ENCODE measurements at regions not wholly inside any gene's neighbourhood (a gene's known extent, or its start where the extent isn't known, plus 50 kb on each side); places are given as distances from the start of the nearest gene placed in this dataset.
A peak's percentile ranks its signal among the peaks of the same experiment; 100 is the strongest.

DNA sequence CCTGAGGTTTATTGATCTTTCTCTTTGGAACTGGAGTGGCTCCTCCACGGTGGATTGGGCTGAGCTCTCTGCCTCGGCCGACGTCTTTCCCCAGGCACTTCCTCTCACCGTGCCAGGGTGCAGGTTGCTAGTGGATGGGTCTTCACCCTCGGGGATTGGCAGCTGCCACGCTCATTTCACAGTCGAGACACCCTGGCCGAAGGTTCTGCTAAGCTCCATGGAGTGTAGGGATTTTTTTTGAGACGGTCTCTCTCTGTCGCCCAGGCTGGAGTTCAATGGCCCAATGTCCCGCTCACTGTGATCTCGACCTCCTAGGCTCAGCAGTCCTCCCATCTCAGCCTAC is 280.8 kb downstream of the SEC14L1 start:
- intact Hi-C loops (cut with micrococcal nuclease) = loop anchor here (2.0 kb wide), 3 partner anchors 15 to 39 kb away; no protein-coding TSS in a partner anchor
- Mint-ChIP-seq H3K9me3 (no peaks in the 10 kb centered on the region), H3K27me3 (no peaks in the 10 kb centered on the region), H3K4me3 (peak overlapping the region; percentile 79 to 88 (median 85)), H3K27ac (peak overlapping the region; percentile 82 to 97 (median 94)), H3K4me1 (peaks cover 23 to 73% (median 62%) of the 10 kb centered on the region in 7 donors), H3K36me3 (peaks cover 0 to 9% (median 0%) of the 10 kb centered on the region in 5 donors)
- peak; percentile 21 for ATAC-seq
- ChIA-PET POLR2A (interaction anchor here (0.8 to 66.9 kb wide), 11 partner anchors 3 to 537 kb away, joined by 3 to 3353 read pairs (median 4); partner anchors contain the start of gene TNRC6C), CTCF (interaction anchor here (0.8 to 3.6 kb wide), 9 partner anchors 9 to 89 kb away, joined by 3 to 24 read pairs (median 4); no protein-coding TSS in a partner anchor)
- DNase-seq = peak in 1 of 9 donors; percentile 43
- H3K4me3 ChIP-seq (ENCODE audit: low read length) = peak overlapping the region; percentile 53
- no peaks in the 10 kb centered on the region for H3K9me3 ChIP-seq (ENCODE audit: control insufficient read depth in 2 of 3, low read length in 3 of 3)
- no peaks in the 10 kb centered on the region for H3K27me3 ChIP-seq (ENCODE audit: control insufficient read depth in 2 of 2, insufficient read depth in 2 of 2, low read length in 2 of 2)
- peaks cover 0 to 14% (median 0%) of the 10 kb centered on the region in 3 experiments for H3K36me3 ChIP-seq (ENCODE audit: control insufficient read depth in 2 of 3, insufficient read depth in 3 of 3, low read length in 3 of 3)
- H3K27ac ChIP-seq (ENCODE audit: low read depth, low read length) = peak overlapping the region; percentile 53
- peaks cover 44 to 57% of the 10 kb centered on the region in 2 donors for H3K4me1 ChIP-seq (ENCODE audit: control insufficient read depth in 2 of 2, insufficient read depth in 2 of 2, low read length in 2 of 2)

DNA sequence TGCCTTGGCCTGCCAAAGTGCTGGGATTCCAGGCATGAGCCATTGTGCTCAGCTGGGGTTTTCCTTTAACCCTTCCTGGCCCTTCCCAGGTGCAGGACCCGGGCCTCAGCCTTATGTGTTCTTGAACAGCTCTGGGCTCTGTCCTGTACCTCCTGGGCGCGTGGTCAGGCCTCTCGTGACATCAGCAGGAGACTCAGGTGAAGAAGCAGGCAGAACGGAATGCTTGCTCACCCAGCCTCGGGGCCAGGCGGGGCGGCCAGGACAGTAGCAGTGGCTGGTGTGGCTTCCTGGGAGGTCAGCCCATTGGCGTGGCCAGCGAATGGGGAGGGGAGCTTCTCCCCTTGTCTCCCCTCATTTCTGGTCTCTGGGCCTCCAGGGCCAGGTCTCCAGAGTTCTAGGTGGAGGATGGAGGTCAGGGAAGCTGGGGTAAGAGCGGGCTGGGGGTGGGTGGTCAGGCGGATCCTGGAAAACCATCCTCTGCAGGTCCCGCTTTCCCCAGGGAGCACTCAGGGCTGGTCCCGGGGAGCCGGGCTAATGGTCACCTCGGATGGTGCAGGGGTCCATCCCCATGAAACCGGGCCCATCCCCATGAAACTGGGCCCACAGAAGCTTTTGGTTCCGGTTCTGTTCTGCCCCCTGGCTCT is 281.5 kb downstream of the SEC14L1 start:
- ChIA-PET POLR2A (interaction anchor here (1.0 to 66.9 kb wide), 8 partner anchors 3 to 536 kb away, joined by 3 to 3353 read pairs (median 51); partner anchors contain the start of gene TNRC6C), CTCF (interaction anchor here (0.8 to 3.6 kb wide), 6 partner anchors 8 to 73 kb away, joined by 3 to 24 read pairs (median 4); no protein-coding TSS in a partner anchor)
- Mint-ChIP-seq H3K4me1 (peaks cover 24 to 74% (median 64%) of the 10 kb centered on the region in 7 donors), H3K9me3 (no peaks in the 10 kb centered on the region), H3K36me3 (peaks cover 0 to 16% (median 0%) of the 10 kb centered on the region in 5 donors), H3K27ac (peak overlapping the region in 8 of 9 donors; percentile 49 to 95 (median 91)), H3K4me3 (peak overlapping the region in 4 of 10 donors; percentile 79 to 87 (median 82)), H3K27me3 (no peaks in the 10 kb centered on the region)
- Histone ChIP-seq H3K4me3 (ENCODE audit: low read length) (no peak overlapping the region), H3K36me3 (ENCODE audit: control insufficient read depth in 2 of 3, insufficient read depth in 3 of 3, low read length in 3 of 3) (peaks cover 0 to 9% (median 0%) of the 10 kb centered on the region in 3 experiments), H3K27me3 (ENCODE audit: control insufficient read depth in 2 of 2, insufficient read depth in 2 of 2, low read length in 2 of 2) (no peaks in the 10 kb centered on the region), H3K4me1 (ENCODE audit: control insufficient read depth in 2 of 2, insufficient read depth in 2 of 2, low read length in 2 of 2) (peaks cover 46 to 59% of the 10 kb centered on the region in 2 donors), H3K9me3 (ENCODE audit: control insufficient read depth in 2 of 3, low read length in 3 of 3) (no peaks in the 10 kb centered on the region), H3K27ac (ENCODE audit: low read depth, low read length) (peak overlapping the region; percentile 51)
- intact Hi-C loops (cut with micrococcal nuclease) = no loop called here
- ATAC-seq (no peak), DNase-seq (no peak)

DNA sequence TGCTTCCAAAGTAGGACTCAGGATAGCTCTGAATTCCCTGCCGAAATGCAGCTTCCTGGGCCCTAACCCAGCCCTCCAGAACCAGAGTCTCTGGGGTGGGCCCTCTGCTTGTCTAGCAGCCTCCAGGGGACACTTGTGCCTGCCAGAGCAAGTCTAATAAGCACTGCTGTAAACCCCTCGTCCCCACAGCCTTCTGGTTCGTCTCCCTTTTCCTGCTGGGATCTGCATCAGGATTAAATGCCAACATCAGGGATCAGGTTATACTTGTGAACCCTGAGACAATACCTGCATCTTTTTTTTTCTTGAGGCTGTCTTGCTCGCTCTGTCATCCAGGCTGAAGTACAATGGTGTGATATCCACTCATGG is 282.0 kb downstream of the SEC14L1 start:
- H3K4me3 ChIP-seq (ENCODE audit: low read length) = no peak overlapping the region
- DNase-seq (no peak), ATAC-seq (no peak)
- peak overlapping the region; percentile 51 for H3K27ac ChIP-seq (ENCODE audit: low read depth, low read length)
- Mint-ChIP-seq H3K9me3 (no peaks in the 10 kb centered on the region), H3K4me3 (peak overlapping the region in 2 of 10 donors; percentile 41 to 53), H3K27ac (peak overlapping the region; percentile 29 to 94 (median 87)), H3K36me3 (peaks cover 0 to 16% (median 0%) of the 10 kb centered on the region in 5 donors), H3K27me3 (no peaks in the 10 kb centered on the region), H3K4me1 (peaks cover 27 to 75% (median 64%) of the 10 kb centered on the region in 7 donors)
- ChIA-PET CTCF (interaction anchor here (1.1 to 3.6 kb wide), 5 partner anchors 8 to 47 kb away, joined by 3 to 24 read pairs (median 4); no protein-coding TSS in a partner anchor), POLR2A (interaction anchor here (0.9 to 66.9 kb wide), 6 partner anchors 2 to 97 kb away, joined by 3 to 3353 read pairs (median 388); no protein-coding TSS in a partner anchor)
- intact Hi-C loops (cut with micrococcal nuclease) = no loop called here
- peaks cover 46 to 64% of the 10 kb centered on the region in 2 donors for H3K4me1 ChIP-seq (ENCODE audit: control insufficient read depth in 2 of 2, insufficient read depth in 2 of 2, low read length in 2 of 2)
- H3K27me3 ChIP-seq (ENCODE audit: control insufficient read depth in 2 of 2, insufficient read depth in 2 of 2, low read length in 2 of 2) = no peaks in the 10 kb centered on the region
- no peaks in the 10 kb centered on the region for H3K9me3 ChIP-seq (ENCODE audit: control insufficient read depth in 2 of 3, low read length in 3 of 3)
- peaks cover 0 to 11% (median 0%) of the 10 kb centered on the region in 3 experiments for H3K36me3 ChIP-seq (ENCODE audit: control insufficient read depth in 2 of 3, insufficient read depth in 3 of 3, low read length in 3 of 3)

DNA sequence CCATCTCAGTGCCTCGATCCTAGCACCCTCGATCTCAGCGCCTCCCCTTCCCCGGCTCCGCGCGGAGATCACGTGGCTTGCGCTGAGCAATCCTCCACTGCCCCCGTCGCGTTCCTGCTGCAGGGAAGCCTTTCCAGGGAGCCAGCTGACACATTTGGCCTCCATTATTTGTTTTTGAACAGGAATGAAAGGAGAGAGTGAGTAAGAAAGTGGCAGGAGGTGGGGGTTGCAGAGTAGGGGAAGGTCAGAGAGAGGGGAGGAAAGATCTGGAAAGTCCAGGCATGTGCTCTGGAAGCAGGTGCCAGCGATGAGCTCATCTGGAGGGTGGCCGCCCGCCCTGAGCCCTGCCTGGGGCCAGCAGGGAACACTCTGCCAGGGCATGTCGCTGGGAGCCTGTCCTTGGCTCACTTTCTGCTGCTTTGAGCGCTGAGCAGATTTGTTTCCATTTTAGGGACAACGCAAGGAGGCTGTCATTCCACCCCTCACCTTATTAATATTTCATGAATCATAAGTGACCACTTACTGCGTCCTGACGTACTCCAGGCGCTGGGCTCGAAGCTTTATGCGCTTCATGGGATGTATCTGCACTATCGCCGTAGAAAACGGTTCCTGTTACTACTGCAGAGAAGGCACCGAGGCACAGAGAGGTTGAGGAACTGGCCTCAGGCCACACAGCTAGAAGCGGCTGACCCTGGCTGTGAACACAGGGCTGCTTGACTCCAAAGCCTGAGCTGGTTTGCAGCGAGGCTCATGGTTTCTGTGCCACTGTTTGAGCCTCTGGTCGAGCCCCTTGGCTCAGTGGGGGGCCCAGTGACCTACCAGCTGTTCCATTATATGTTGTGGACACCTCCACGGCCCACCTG is 283.1 kb downstream of the SEC14L1 start:
- peaks cover 0 to 18% (median 0%) of the 10 kb centered on the region in 5 donors for H3K36me3 Mint-ChIP-seq
- H3K27ac ChIP-seq (ENCODE audit: low read depth, low read length) = peak overlapping the region; percentile 19
- DNase-seq (no peak), ATAC-seq (no peak)
- peaks cover 0 to 3% (median 0%) of the 10 kb centered on the region in 11 donors for H3K9me3 Mint-ChIP-seq
- H3K4me3 Mint-ChIP-seq = peak overlapping the region in 1 of 10 donors; percentile 53
- no peak overlapping the region for H3K4me3 ChIP-seq (ENCODE audit: low read length)
- H3K4me1 Mint-ChIP-seq = peaks cover 38 to 86% (median 73%) of the 10 kb centered on the region in 7 donors
- no peaks in the 10 kb centered on the region for H3K27me3 ChIP-seq (ENCODE audit: control insufficient read depth in 2 of 2, insufficient read depth in 2 of 2, low read length in 2 of 2)
- ChIA-PET CTCF (interaction anchor here (0.6 to 8.9 kb wide), 5 partner anchors 22 to 197 kb away, joined by 3 to 114 read pairs (median 4); no protein-coding TSS in a partner anchor), POLR2A (interaction anchor here (0.6 to 66.9 kb wide), 8 partner anchors 1 to 147 kb away, joined by 3 to 3353 read pairs (median 52); no protein-coding TSS in a partner anchor)
- peaks cover 48 to 70% of the 10 kb centered on the region in 2 donors for H3K4me1 ChIP-seq (ENCODE audit: control insufficient read depth in 2 of 2, insufficient read depth in 2 of 2, low read length in 2 of 2)
- H3K27ac Mint-ChIP-seq = peak overlapping the region in 8 of 9 donors; percentile 36 to 94 (median 84)
- peaks cover 0 to 15% (median 0%) of the 10 kb centered on the region in 3 experiments for H3K36me3 ChIP-seq (ENCODE audit: control insufficient read depth in 2 of 3, insufficient read depth in 3 of 3, low read length in 3 of 3)
- H3K27me3 Mint-ChIP-seq = no peaks in the 10 kb centered on the region
- no peaks in the 10 kb centered on the region for H3K9me3 ChIP-seq (ENCODE audit: control insufficient read depth in 2 of 3, low read length in 3 of 3)
- intact Hi-C loops (cut with micrococcal nuclease) = no loop called here

DNA sequence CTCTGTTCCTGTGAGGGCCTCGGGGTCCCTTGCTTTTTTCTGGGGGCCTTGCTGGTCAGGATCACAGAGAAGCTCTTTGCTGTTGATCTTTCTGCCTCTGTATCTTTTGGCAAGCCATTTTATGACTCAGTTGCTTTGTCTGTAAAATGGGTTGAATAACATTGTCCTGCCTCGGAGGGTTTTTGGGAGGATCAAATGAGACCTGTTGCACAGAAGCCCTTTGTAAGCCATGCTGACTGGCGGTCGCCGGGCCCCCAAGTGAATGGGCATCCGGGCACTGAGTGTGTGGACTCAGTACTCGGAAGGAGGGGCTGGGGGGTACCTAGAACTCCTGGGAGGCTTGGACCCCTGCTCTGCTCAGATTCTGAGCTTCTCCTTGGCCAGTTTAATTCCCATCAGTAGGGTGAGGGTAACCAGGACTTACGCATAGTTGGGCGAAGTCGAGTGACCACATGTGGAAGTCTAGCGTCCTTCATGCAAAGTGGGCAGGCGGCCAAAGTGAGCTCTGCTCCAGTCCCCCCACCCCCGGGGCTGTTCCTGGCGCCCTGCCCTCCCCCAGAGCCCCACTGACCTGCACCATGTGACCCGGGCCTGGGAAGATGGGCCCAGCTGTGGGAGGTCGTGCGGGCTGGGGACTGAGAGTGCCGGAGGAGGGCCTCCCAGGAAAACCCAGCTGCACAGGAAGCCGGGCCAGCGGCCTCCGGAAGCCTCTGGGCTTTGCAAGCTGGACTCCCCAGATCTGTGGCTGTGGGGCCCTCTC is 284.0 kb downstream of the SEC14L1 start:
- peaks cover 48 to 91% (median 75%) of the 10 kb centered on the region in 7 donors for H3K4me1 Mint-ChIP-seq
- DNase-seq (no peak), ATAC-seq (no peak)
- peaks cover 0 to 12% (median 0%) of the 10 kb centered on the region in 3 experiments for H3K36me3 ChIP-seq (ENCODE audit: control insufficient read depth in 2 of 3, insufficient read depth in 3 of 3, low read length in 3 of 3)
- H3K36me3 Mint-ChIP-seq = peaks cover 0 to 18% (median 0%) of the 10 kb centered on the region in 5 donors
- H3K27me3 ChIP-seq (ENCODE audit: control insufficient read depth in 2 of 2, insufficient read depth in 2 of 2, low read length in 2 of 2) = no peaks in the 10 kb centered on the region
- intact Hi-C loops (cut with micrococcal nuclease) = no loop called here
- no peaks in the 10 kb centered on the region for H3K27me3 Mint-ChIP-seq
- ChIA-PET CTCF (interaction anchor here (0.6 to 8.9 kb wide), 8 partner anchors 23 to 196 kb away, joined by 3 to 114 read pairs (median 3); no protein-coding TSS in a partner anchor), POLR2A (interaction anchor here (1.1 to 66.9 kb wide), 9 partner anchors 0 to 95 kb away, joined by 4 to 3353 read pairs (median 7); no protein-coding TSS in a partner anchor)
- H3K27ac ChIP-seq (ENCODE audit: low read depth, low read length) = peak overlapping the region; percentile 62
- peaks cover 0 to 3% (median 0%) of the 10 kb centered on the region in 11 donors for H3K9me3 Mint-ChIP-seq
- peak overlapping the region in 7 of 9 donors; percentile 13 to 65 (median 36) for H3K27ac Mint-ChIP-seq
- no peaks in the 10 kb centered on the region for H3K9me3 ChIP-seq (ENCODE audit: control insufficient read depth in 2 of 3, low read length in 3 of 3)
- H3K4me1 ChIP-seq (ENCODE audit: control insufficient read depth in 2 of 2, insufficient read depth in 2 of 2, low read length in 2 of 2) = peaks cover 53 to 70% of the 10 kb centered on the region in 2 donors
- H3K4me3 ChIP-seq (ENCODE audit: low read length) = no peak overlapping the region
- no peak overlapping the region for H3K4me3 Mint-ChIP-seq
